Liver (tissue), 7 donors: ENCODE measurements at regions not wholly inside any gene's neighbourhood (a gene's known extent, or its start where the extent isn't known, plus 50 kb on each side); places are given as distances from the start of the nearest gene placed in this dataset.

ENCODE experiments used
- DNase-seq: peaks from one replicate; pipeline ENCODE4 v3.0.0-alpha.2; 2017; ENCODE audit warnings: low spot score
- H3K27ac ChIP-seq, 2 donors: one replicate each; pipeline ENCODE4 v1.7.0; 2013; ENCODE audit warnings: inconsistent platforms in 2 of 2, low read length in 2 of 2, control low read depth in 1 of 2, low read depth in 1 of 2, mild to moderate bottlenecking in 1 of 2
- H3K27me3 ChIP-seq, 4 donors: one replicate each; pipeline versions ENCODE4 v1.6.1 to v1.7.0; 2013; ENCODE audit warnings: low read length in 3 of 4, inconsistent platforms in 1 of 4, mild to moderate bottlenecking in 1 of 4, moderate library complexity in 1 of 4; ENCODE audit not compliant: control insufficient read depth in 4 of 4, insufficient read depth in 4 of 4
- H3K36me3 ChIP-seq, 4 donors: one replicate each; pipeline versions ENCODE4 v1.6.1 to v1.7.0; 2013; ENCODE audit warnings: low read length in 3 of 4, mild to moderate bottlenecking in 3 of 4, low read depth in 1 of 4, moderate library complexity in 1 of 4; ENCODE audit not compliant: control insufficient read depth in 4 of 4, insufficient read depth in 3 of 4
- H3K4me1 ChIP-seq, 4 donors: one replicate each; pipeline versions ENCODE4 v1.6.1 to v1.7.0; 2013; ENCODE audit warnings: low read length in 3 of 4, mild to moderate bottlenecking in 3 of 4, moderate library complexity in 1 of 4; ENCODE audit not compliant: control insufficient read depth in 4 of 4, insufficient read depth in 4 of 4
- H3K4me3 ChIP-seq, 3 donors: one replicate each; pipeline versions ENCODE4 v1.6.1 to v1.7.0; 2013; ENCODE audit warnings: low read length in 3 of 3, control low read depth in 1 of 3, low read depth in 1 of 3, mild to moderate bottlenecking in 1 of 3
- H3K9ac ChIP-seq, 2 donors: one replicate each; pipeline ENCODE4 v1.7.0; 2013; ENCODE audit warnings: low read length in 2 of 2, mild to moderate bottlenecking in 2 of 2, moderate library complexity in 2 of 2, control low read depth in 1 of 2, low read depth in 1 of 2
- H3K9me3 ChIP-seq, 4 donors: one replicate each; pipeline versions ENCODE4 v1.6.1 to v1.7.0; 2013; ENCODE audit warnings: low read length in 3 of 4; ENCODE audit not compliant: control insufficient read depth in 4 of 4
- ATF3 ChIP-seq: IDR thresholded peaks from 2 replicates; pipeline ENCODE4 v1.6.1; 2016; ENCODE audit warnings: antibody characterized with exemption
- CTCF ChIP-seq: fragments of 150-350 bp; IDR thresholded peaks from 2 replicates; pipeline ENCODE4 v1.5.1; 2017; ENCODE audit warnings: improper control_type of control experiment, low read depth, low read length; ENCODE audit not compliant: missing input control
- EGR1 ChIP-seq, 2 donors: IDR thresholded peaks; 2 replicates each; pipeline ENCODE4 v1.6.1; 2016 to 2018; ENCODE audit warnings: antibody characterized with exemption in 2 of 2, low read depth in 2 of 2
- FOXA1 ChIP-seq: IDR thresholded peaks from 2 replicates; pipeline ENCODE4 v1.6.1; 2016; ENCODE audit warnings: antibody characterized with exemption
- FOXA2 ChIP-seq: IDR thresholded peaks from 2 replicates; pipeline ENCODE4 v1.6.1; 2016; ENCODE audit warnings: antibody characterized with exemption
- GABPA ChIP-seq, 2 donors: IDR thresholded peaks in 1 of 2; conservative IDR thresholded peaks in 1 of 2; 2 replicates each; pipeline ENCODE4 v1.6.1; 2016; ENCODE audit warnings: antibody characterized with exemption in 2 of 2, mild to moderate bottlenecking in 1 of 2, moderate library complexity in 1 of 2
- HNF4A ChIP-seq, 2 donors: conservative IDR thresholded peaks; 2 replicates each; pipeline ENCODE4 v1.6.1; 2016; ENCODE audit warnings: antibody characterized with exemption in 2 of 2, mild to moderate bottlenecking in 2 of 2
- HNF4G ChIP-seq: IDR thresholded peaks from 2 replicates; pipeline ENCODE4 v1.6.1; 2016; ENCODE audit warnings: antibody characterized with exemption
- JUND ChIP-seq, 2 donors: IDR thresholded peaks; 2 replicates each; pipeline ENCODE4 v1.6.1; 2016; ENCODE audit warnings: antibody characterized with exemption in 2 of 2
- MAX ChIP-seq: IDR thresholded peaks from 2 replicates; pipeline ENCODE4 v1.6.1; 2016; ENCODE audit warnings: antibody characterized with exemption
- NR2F2 ChIP-seq: IDR thresholded peaks from 2 replicates; pipeline ENCODE4 v1.6.1; 2016; ENCODE audit warnings: antibody characterized with exemption
- RAD21 ChIP-seq, 2 donors: IDR thresholded peaks; 2 replicates each; pipeline ENCODE4 v1.6.1; 2016; ENCODE audit warnings: antibody characterized with exemption in 2 of 2, mild to moderate bottlenecking in 2 of 2
- RXRA ChIP-seq, 2 donors: IDR thresholded peaks; 2 replicates each; pipeline ENCODE4 v1.6.1; 2017 to 2018; ENCODE audit warnings: antibody characterized with exemption in 2 of 2, mild to moderate bottlenecking in 1 of 2
- SP1 ChIP-seq: IDR thresholded peaks from 2 replicates; pipeline ENCODE4 v1.6.1; 2018; ENCODE audit warnings: antibody characterized with exemption, mild to moderate bottlenecking
- TAF1 ChIP-seq: conservative IDR thresholded peaks from 2 replicates; pipeline ENCODE4 v1.6.1; 2016; ENCODE audit warnings: antibody characterized with exemption, mild to moderate bottlenecking
- YY1 ChIP-seq: IDR thresholded peaks from 2 replicates; pipeline ENCODE4 v1.6.1; 2016; ENCODE audit warnings: antibody characterized with exemption, mild to moderate bottlenecking
- ZBTB33 ChIP-seq: IDR thresholded peaks from 2 replicates; pipeline ENCODE4 v1.6.1; 2016; ENCODE audit warnings: antibody characterized with exemption
- TF ChIP-seq, protein P1 (sequence below): IDR thresholded peaks from 2 replicates; pipeline ENCODE4 v1.6.1; 2016; ENCODE audit warnings: antibody characterized with exemption, mild to moderate bottlenecking
- donor health status: healthy.
- donor health status: healthy.
- donor health status: healthy.
- donor health status: healthy.

DNA sequence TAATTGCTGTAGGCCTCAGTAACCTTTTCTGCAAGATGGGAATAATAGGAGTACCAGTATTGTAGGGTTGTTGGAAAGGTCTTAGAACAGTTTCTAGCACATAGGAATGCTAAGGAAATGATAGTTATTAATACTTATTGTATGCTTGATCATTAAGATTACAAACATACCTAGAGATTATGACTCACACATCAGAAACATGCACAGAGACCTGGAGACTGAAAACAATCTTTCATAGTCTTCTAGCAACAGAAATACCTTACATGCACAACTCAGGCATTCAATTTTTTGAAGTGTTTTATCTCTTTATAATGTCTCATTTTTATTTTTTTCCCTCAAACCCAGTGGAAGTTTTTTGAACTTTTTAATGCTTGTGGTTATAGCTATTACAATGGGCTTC, 104.4 kb upstream of the ZBTB20 start:
- H3K4me1 ChIP-seq, result no peaks in the 10 kb centered on the region
- TF ChIP-seq YY1 (no peak), ZBTB33 (no peak), HNF4G (no peak), RXRA (IDR thresholded peaks at IDR 0.05) (no peak), EGR1 (IDR thresholded peaks at IDR 0.05; ENCODE audit: low read depth in 2 of 2) (no peak), MAX (no peak), RAD21 (IDR thresholded peaks at IDR 0.05) (no peak), JUND (IDR thresholded peaks at IDR 0.05) (no peak), GABPA (IDR thresholded peaks at IDR 0.05 in 1 of 2, conservative IDR thresholded peaks at IDR 0.05 in 1 of 2) (no peak), SP1 (no peak), NR2F2 (no peak), TAF1 (no peak), FOXA1 (no peak), ATF3 (no peak), HNF4A (conservative IDR thresholded peaks at IDR 0.05) (no peak)
- TF ChIP-seq, protein P1, sequence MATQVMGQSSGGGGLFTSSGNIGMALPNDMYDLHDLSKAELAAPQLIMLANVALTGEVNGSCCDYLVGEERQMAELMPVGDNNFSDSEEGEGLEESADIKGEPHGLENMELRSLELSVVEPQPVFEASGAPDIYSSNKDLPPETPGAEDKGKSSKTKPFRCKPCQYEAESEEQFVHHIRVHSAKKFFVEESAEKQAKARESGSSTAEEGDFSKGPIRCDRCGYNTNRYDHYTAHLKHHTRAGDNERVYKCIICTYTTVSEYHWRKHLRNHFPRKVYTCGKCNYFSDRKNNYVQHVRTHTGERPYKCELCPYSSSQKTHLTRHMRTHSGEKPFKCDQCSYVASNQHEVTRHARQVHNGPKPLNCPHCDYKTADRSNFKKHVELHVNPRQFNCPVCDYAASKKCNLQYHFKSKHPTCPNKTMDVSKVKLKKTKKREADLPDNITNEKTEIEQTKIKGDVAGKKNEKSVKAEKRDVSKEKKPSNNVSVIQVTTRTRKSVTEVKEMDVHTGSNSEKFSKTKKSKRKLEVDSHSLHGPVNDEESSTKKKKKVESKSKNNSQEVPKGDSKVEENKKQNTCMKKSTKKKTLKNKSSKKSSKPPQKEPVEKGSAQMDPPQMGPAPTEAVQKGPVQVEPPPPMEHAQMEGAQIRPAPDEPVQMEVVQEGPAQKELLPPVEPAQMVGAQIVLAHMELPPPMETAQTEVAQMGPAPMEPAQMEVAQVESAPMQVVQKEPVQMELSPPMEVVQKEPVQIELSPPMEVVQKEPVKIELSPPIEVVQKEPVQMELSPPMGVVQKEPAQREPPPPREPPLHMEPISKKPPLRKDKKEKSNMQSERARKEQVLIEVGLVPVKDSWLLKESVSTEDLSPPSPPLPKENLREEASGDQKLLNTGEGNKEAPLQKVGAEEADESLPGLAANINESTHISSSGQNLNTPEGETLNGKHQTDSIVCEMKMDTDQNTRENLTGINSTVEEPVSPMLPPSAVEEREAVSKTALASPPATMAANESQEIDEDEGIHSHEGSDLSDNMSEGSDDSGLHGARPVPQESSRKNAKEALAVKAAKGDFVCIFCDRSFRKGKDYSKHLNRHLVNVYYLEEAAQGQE, result no peak
- DNase-seq, result no peak

GRCh38 chr3:115252679-115253078, 105.6 kb upstream of the ZBTB20 start:
- DNase-seq, result no peak
- Histone ChIP-seq H3K9me3 (no peaks in the 10 kb centered on the region), H3K4me3 (no peak overlapping the region), H3K4me1 (no peaks in the 10 kb centered on the region), H3K9ac (no peak overlapping the region), H3K27ac (no peak overlapping the region), H3K36me3 (no peaks in the 10 kb centered on the region), H3K27me3 (no peaks in the 10 kb centered on the region)
- no peak for TF ChIP-seq ZBTB33
- no peak for TF ChIP-seq JUND (IDR thresholded peaks at IDR 0.05)
- TF ChIP-seq FOXA1, result no peak
- TF ChIP-seq, protein P1, result no peak
- no peak for TF ChIP-seq HNF4G
- TF ChIP-seq MAX, result no peak
- no peak for TF ChIP-seq RAD21 (IDR thresholded peaks at IDR 0.05)
- TF ChIP-seq YY1, result no peak
- TF ChIP-seq FOXA2, result no peak
- no peak for TF ChIP-seq EGR1 (IDR thresholded peaks at IDR 0.05; ENCODE audit: low read depth in 2 of 2)
- no peak for TF ChIP-seq NR2F2
- no peak for TF ChIP-seq CTCF
- no peak for TF ChIP-seq HNF4A (conservative IDR thresholded peaks at IDR 0.05)
- no peak for TF ChIP-seq ATF3

More for the DNA sequence above, 104.4 kb upstream of the ZBTB20 start:
- no peak overlapping the region for H3K4me3 ChIP-seq
- no peaks in the 10 kb centered on the region for H3K9me3 ChIP-seq
- no peaks in the 10 kb centered on the region for H3K36me3 ChIP-seq
- no peaks in the 10 kb centered on the region for H3K27me3 ChIP-seq
- no peak overlapping the region for H3K9ac ChIP-seq
- no peak overlapping the region for H3K27ac ChIP-seq
